ENCODE measurements at regions not wholly inside any gene's neighbourhood (a gene's known extent, or its start where the extent isn't known, plus 50 kb on each side); places are given as distances from the start of the nearest gene placed in this dataset.
"Not testable (repeated sequence)": the region's sequence is repeated elsewhere in the genome, so short reads cannot be mapped to it uniquely, and the experiment has no call there.

DNA sequence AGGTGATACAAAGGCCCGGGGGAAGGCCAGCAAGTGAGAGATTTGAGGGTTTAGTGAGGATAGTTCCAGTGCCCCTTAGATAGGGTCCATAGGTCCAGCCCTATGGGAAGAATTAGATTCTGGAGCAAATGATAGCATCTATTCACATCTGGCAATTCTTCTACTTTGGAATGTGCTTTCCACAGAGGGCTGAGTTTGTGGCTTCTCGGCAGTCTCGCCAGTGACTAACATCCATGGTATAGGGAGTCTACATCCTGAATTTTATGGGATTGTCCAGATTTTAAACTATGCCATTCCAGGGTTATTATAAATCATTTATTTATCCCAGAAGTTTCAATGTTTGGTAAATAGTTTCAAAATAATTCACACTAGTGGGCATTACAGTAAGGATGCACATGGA is 207.3 kb upstream of the ADO start:
- no peak for DNase-seq

DNA sequence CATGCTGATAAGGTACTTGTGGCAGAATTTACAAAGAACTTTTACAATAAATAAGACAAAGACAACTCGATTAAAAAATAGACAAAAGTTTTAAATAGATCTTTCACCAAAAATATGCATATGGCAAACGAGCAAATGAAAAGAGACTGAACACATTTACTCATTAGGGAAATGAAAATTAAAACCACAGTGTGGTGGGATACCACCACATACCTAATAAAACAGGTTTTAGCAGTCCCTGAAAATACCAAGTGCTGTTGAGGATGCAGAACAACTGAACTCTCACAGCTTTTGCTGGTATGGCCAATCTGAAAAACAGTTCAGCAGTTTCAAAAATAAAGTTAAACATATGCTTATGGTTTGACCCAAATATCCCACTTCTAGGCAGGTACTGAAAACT is 205.4 kb upstream of the ADO start:
- no peak for DNase-seq

DNA sequence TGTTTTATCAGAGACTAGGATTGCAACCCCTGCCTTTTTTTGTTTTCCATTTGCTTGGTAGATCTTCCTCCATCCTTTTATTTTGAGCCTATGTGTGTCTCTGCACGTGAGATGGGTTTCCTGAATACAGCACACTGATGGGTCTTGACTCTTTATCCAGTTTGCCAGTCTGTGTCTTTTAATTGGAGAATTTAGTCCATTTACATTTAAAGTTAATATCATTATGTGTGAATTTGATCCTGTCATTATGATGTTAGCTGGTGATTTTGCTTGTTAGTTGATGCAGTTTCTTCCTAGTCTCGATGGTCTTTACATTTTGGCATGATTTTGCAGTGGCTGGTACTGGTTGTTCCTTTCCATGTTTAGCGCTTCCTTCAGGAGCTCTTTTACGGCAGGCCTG is 198.0 kb upstream of the ADO start:
- not testable (repeated sequence) for DNase-seq

DNA sequence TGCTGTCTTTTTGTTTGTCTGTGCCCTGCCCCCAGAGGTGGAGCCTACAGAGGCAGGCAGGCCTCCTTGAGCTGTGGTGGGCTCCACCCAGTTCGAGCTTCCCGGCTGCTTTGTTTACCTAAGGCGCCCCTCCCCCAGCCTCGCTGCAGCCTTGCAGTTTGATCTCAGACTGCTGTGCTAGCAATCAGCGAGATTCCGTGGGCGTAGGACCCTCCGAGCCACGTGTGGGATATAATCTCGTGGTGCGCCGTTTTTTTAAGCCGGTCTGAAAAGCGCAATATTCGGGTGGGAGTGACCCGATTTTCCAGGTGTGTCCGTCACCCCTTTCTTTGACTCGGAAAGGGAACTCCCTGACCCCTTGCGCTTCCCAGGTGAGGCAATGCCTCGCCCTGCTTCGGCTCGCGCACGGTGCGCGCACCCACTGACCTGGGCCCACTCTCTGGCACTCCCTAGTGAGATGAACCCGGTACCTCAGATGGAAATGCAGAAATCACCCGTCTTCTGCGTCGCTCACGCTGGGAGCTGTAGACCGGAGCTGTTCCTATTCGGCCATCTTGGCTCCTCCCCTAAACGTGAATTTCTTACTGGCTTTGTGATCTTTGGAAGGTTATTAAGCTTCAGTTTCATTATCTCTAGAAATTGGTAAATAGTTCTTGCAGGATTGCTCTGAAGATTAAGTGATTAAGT is 196.2 kb upstream of the ADO start:
- not testable (repeated sequence) for DNase-seq

DNA sequence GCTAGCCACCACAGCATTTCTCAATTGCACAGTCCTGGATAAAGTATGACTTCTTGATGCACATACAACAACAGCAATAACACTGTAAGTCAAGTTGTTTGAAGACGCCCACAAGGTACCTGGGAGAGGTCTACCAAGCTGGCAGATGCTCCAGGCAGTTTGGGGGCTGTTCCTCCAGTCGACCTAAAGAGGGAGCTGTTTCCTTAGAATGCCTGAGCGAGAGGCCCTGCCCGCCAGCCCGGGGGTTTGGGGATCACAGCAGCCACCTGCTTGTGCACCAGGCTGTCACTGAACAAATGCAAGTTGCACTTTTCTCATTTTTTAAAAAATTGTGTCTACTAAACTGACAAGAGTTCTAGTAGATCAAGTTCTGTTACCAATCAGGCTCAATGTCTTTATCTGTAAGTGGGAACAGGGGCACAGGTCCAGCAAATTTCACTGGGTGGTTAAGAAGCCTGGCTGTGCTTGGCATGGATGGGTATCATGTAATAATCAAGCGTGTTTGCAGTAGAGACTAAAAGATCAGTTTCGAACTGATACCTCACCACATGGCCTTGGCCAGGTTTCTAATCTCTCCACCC is 193.8 kb upstream of the ADO start:
- peak; percentile 24 for DNase-seq

DNA sequence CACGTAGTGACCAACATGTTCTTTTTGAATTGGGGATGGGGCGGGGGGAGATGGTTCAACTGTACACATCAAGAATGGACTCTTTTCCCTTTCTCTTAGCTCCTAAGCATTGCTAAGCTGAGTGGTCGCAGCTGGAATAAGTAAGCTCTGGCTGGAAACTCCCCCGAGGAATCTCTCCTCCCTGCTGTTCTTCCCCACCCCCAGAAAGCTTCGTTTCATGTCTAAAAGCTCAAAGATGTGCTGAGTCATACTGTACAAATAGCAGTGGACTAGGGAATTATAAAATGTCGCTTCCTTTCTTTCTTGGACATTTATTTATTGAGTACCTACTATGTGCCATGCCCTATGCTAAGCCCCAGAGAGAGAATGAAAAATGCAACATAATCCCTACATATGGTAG is 191.1 kb upstream of the ADO start:
- DNase-seq: no peak

DNA sequence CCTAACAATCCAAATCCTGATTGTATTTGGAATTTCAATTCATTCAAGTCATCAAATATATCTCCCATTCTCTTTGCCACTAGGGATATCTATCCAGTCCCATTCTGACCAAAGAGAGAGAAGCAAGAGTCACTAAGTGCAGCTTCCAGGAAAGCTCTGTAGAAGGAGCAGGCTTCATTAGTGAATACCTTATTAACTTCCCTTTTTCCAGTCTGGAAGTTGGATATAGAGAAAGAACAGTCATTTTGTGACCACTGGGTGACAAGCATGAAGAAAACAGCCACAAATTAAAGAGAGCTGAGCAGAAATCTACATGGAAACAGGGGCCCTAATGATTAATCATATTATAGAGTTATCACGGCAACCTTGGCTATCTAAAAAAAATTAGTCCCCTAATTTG is 190.7 kb upstream of the ADO start:
- no peak for DNase-seq

DNA sequence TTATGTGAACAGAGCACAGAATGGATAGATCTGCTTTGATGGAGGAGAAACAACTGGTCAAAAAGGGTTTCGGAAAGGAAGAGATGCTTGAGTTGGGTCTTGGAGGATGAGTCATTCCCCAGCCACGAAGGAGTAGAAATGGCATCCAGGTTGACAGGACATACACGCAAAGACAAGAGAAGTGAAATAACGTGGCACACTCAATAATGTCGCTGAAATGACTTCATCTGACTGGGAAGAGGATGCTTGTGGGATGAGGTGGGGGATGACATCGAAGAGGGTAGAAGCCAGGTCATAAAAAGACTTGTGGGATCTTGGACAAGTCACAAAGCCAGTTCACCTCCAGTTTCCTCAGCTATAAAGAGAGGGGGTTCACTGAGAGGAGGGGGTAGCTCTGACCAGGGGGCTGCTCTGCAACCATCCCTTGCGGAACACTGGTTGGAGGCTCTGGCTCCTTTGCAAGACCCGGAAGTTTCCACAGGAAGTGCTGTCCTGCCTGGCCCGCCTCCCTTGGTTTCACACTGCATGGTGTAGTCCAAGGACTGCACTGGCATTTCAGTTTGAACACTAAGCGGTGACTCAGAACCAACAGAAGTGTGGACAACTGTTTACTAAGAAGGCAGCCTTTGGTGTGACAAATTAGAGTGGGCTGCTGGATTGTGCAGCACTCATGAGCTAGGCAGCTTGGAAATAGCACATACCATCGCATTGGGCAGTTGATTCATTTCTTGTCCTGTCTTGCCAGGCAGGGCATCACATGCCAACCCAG is 189.9 kb upstream of the ADO start:
- DNase-seq: no peak

DNA sequence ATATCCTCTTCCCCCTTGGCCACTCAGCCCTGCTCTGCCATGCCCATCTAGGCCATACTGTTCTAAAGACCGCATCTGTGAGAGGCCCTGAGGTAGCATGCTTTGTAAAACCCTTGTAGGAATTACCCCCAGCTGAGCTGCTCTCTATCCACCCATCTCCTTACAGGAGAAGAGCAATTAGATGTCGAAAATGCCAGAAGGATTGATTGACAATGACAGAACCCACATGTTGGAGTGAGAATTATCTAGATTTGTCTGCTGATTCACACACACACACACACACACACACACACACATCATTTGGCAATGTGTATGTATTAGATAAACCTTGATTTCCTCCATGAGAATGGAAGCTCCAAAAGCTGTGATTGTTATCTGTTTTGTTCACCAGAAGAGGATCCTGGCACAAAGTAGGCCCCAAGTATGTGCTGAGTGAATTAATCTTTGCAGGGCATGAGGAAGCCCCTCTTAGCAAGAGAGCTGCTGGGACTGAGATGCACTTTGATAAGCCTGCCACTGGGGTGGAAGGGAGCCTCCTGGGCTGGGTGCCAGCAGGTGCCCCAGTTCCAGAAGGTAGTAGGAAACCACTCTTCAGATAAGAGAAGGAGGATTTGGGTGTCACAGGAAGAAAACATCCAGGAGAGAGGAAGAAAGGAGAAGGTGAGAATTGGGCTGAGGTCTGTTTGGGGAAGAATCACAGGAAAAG is 187.5 kb upstream of the ADO start:
- DNase-seq: no peak

DNA sequence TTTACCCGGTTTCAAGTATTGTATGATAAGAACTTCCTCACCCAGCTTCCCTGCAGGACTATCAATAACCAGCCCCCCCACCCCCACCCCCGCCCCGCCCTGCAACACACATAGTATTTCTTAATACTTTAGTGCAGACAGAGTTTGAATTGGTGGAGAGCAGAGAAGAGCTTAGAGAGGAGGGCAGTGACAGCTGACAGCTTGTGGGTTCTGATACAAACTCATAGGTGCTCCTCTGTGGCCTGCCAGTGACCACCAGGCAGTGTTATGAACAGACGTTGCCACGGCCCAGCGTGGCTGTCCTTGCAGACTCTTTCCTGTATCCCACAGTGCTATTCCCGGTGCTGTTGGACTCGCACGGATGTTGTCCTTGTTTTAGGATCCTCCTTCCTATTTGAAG is 186.9 kb upstream of the ADO start:
- no peak for DNase-seq

DNA sequence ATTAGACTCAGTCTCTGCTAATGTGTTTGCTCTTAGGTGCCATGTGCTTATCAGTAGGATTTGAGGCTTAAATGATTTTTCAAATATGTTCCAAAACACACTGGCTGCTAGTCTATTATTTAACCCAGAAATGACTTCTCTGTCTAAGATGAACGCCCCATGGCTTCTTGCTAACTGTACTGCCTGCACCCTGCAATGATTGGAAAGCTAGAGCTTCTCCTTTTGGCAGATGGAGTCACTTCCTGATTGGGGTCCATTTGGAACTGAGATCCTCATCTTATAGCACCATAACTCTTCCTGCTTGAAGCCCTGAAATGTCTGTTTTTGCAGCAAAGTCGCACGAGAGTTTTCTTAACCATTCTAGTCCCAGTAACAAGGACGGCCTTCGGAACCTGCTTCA is 186.5 kb upstream of the ADO start:
- no peak for DNase-seq

DNA sequence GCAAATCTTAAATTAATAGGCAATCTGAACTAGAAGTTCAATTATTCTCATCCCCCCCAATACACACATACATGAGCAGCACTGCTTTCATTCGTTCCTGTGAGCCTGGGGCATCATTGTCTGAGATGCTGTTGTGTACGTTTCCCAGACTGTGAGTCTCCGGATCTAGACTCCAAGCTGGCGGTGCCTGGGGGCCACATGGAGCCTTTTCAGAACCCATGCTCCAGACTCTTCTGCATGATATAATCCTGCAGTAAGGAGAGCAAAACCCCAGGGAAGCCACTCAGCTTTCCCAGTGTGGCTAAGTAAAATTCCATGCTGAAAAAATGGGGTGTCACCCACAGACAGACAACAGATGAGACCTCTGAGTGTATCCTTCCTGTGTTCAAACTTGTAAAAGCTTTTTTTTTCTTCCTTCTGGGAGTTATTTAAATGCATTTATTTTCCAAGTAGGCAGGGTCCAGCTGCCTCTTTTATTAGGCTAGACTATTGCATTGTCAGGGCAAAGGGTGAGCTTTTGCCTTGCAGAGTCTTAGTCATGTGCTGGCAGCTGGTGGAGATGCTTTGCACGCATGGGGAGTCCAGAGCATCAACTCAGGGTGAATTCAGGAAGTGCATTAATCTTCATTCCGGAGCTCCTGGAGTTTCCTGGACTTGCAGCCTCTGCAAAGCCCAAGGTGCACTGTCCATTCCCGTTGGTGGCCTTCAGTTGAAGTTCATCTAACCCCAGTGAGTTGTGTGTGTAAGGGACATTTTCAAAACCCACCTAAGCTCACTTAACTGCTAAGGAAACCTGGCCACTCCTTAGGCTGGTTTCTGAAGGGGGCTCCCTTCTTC is 185.7 kb upstream of the ADO start:
- no peak for DNase-seq

DNA sequence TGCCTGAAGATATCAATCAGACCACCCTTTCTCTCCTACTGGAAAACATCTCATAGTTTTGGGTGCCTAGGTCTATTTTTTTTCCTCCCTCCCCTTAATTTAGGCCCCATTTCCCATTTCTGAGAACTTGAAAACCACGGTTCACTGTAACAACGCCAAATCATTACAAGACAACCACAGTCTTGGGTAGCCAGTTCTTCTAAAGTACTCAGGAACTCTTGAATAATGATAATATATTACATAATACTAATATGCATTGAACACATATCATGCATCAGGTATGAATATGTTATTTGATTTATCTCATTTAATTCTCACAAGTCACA is 185.1 kb upstream of the ADO start:
- no peak for DNase-seq

DNA sequence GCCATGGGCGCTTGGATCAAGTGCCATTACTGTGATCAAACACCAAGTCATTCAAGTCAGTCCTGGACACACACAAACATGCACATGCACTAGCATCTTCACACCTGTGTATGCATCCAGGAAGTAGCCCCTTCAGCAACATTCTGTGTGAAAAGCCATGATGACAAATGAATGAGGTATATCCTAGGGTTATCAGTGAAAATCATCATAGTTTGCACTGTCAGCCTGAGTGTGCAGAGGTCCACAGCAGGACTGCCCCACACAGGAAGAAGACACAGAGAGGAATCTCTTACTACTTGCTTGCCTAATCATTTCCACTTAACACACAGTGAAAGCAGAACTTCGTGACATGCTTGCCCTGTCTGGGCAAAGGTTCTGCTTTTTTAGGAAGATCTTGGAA is 184.0 kb upstream of the ADO start:
- DNase-seq: no peak

DNA sequence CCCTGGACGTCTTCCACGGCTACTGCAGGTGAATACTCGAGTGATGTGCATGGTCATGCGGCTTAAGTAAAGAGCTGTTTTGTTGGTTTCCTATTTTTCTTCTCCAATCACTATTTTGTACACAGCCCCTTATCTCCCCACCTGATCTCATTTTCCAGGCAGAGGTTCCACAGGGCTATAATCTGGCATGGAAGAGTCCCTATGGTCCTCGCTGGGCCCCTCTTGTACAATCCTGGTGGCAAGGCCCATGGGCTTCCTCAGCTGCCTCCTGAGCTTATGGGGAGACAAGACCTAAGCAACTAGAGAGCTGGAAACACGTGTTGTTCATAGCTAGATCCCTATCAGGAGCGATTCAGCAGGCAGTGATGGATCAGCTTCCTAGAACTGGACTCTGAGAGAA is 181.3 kb upstream of the ADO start:
- DNase-seq: no peak

DNA sequence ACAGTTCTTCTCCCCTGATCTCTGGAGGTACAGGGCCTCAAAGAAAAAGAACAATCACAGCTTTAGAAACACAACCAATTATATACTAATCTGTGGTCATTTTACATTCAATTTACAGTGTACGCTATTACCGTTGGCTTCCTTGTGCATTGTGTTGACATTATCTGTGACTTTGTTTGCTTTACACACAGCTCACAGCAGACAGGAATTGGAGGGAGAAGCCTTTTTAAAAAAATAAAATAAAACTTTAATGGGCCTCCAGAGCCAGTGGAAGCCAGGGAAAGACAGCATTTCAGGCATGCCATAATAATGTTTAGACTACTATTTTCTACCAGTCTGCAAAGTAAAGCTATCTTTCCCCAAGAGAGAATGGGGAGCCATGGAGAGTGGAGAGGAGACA is 179.0 kb upstream of the ADO start:
- no peak for DNase-seq

DNA sequence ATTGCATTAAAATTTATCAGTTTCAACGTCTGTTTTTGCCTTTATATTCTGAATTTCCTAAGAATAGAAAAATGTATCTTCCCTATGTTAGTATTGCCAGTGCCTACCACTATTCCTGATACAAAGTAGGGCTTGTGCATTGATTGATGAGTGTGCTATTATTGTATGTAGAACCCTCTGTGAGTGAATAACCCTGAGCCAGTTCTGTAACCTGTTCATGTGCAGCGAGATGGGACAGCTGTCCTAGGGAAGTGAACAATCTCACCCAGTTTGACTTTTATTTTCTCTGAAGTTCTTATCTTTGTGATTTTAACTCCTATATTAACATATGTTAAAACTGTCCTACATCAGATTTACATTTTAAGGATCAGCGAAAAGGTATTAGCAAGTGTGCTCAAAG is 178.4 kb upstream of the ADO start:
- no peak for DNase-seq

DNA sequence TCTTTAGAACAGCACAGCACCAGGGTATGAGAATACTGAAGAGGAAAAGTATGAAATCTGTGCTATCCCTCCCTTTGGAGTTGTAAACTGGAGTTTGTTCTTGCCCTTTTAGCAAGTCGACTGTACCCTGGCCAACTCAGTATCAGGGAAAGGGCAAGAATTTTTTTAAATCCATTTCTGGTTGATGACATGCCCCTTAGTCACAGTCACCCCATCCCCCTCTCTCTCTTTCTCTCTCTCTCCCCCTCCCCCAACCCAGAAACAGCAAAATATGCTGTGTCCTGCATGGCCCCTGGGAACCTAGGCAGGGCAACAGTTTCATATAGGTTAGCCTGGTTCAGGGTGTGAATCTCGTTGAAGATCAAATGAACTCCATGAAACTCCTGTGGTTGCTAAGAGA is 177.7 kb upstream of the ADO start:
- DNase-seq: no peak

DNA sequence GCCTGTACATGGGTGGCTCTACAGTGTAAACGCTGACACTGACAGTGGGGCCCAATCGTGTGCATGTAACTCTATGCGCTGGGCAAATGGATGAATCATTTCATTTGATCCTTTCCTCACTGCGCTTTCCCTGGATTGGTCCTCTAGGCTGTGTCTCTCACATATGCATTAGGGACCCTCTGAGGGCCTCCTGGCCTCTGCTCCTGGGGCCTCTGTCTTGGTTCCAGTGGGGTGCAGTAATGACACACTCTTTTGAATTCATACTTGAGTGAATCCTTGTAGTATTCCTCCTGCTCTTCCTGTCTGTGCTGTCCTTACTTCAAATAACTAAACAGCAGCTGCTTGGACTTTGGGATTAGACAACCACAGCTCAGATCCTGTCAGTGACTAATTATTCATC is 176.5 kb upstream of the ADO start:
- no peak for DNase-seq

DNA sequence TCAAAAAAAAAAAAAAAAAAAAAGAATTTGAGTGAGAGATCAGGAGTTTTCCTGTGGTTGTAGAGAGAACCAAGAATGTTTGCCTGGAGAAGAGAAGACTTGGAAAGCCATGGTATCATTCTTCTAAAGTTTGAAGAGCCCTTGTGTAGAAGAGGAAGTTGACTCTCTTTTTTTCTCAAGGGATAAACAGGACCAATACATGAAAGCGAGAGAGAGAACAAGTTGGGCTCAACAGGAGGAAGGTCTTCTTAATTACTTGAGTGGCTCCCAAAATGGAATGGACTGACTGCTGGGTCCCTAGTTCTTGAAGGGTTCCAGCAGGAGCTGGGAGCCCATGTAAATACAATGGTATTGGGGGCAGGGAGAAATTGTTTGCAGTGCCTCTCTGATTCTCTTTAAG is 173.3 kb upstream of the ADO start:
- no peak for DNase-seq

DNA sequence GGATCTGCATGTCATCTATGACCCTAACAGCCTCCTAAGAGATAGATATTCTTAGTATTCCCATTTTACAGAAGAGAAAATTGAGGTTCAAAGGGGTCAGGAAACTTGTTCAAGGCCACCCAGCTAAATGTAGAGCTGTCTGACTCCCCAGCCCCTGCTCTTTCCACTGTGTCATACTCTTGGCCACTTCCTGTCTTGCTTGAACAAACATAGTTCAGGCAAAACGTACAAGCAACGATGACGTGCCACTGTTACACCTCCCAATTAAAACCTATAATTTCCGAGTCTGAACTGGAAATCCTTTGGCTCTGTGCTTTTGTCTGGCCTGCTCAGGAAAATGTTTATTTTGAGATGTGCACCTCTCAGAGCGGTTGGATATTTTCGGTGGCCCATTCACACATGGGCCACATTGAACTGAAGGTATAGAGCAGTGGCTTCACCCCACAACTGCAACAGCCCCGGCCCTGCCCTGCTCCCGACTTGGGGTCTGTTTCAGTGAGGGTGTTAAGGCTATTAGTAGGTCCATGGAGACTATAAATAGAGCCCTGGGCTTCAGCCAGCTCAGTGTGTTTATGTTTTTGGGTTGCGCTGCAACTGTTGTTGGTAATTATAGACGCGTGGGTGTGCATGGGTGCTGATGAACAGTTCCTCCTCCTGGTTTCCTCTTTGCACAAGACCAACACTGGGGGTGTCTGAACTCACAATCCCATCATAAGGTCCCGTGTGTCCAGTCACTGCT is 172.3 kb upstream of the ADO start:
- DNase-seq: no peak

DNA sequence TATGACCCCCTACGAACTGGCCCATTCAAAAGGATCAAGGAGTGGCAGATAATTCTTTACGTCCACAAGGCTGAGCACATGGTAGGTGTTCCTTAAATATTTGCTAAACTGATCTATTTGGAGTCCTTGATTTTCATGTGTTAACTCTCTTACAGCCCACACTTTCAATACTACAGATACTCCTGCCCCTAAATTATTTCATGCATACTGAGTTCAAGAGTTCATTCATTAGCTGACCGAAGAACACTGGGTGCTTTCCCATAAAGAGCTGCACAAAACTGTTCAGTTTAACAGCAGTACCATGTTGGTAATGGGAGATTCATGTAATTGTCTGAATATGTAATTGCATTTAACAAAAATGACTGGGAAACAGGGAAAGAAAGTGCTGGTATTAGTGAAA is 170.5 kb upstream of the ADO start:
- no peak for DNase-seq

All from GDM1 (cell line).